ENCODE measurements at regions not wholly inside any gene's neighbourhood (a gene's known extent, or its start where the extent isn't known, plus 50 kb on each side); places are given as distances from the start of the nearest gene placed in this dataset.

DNA sequence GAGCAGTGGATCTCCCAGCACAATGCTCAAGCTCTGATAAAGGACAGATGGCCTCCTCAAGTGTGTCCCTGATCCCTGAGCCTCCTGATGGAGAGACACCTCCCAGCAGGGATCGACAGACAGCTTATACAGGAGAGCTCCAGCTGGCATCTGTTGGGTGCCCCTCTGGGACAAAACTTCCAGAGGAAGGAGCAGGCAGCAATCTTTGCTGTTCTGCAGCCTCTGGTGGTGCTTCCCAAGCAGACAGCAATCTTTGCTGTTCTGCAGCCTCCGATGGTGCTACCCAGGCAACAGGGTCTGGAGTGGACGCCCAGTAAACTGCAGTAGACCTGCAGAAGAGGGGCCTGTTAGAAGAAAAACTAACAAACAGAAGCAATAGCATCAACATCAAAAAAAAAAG is 349.3 kb upstream of the SPRY2 start (continued):
- no peak for TF ChIP-seq RAD21 (IDR thresholded peaks at IDR 0.05)

GRCh38 chr13:80688593-80688992 is 347.7 kb upstream of the SPRY2 start:
- Histone ChIP-seq H3K36me3 (ENCODE audit: control insufficient read depth in 4 of 4, insufficient read depth in 3 of 4, low read depth in 1 of 4, low read length in 3 of 4) (no peaks in the 10 kb centered on the region), H3K27ac (ENCODE audit: low read depth in 1 of 2, low read length in 2 of 2) (no peak overlapping the region), H3K9ac (ENCODE audit: low read depth in 1 of 2, low read length in 2 of 2) (no peak overlapping the region), H3K4me3 (ENCODE audit: low read depth in 1 of 3, low read length in 3 of 3) (no peak overlapping the region), H3K4me1 (ENCODE audit: control insufficient read depth in 4 of 4, insufficient read depth in 4 of 4, low read length in 3 of 4) (no peaks in the 10 kb centered on the region), H3K9me3 (ENCODE audit: control insufficient read depth in 4 of 4, low read length in 3 of 4) (peaks cover 0 to 6% (median 0%) of the 10 kb centered on the region in 4 donors), H3K27me3 (ENCODE audit: control insufficient read depth in 4 of 4, insufficient read depth in 4 of 4, low read length in 3 of 4) (no peaks in the 10 kb centered on the region)
- no peak for DNase-seq (ENCODE audit: low spot score)
- TF ChIP-seq REST (IDR thresholded peaks at IDR 0.05) (no peak), RXRA (IDR thresholded peaks at IDR 0.05) (no peak), HNF4A (conservative IDR thresholded peaks at IDR 0.05) (no peak), SP1 (IDR thresholded peaks at IDR 0.05) (no peak), ZBTB33 (IDR thresholded peaks at IDR 0.05) (no peak), JUND (IDR thresholded peaks at IDR 0.05) (no peak), GABPA (IDR thresholded peaks at IDR 0.05 in 1 of 2, conservative IDR thresholded peaks at IDR 0.05 in 1 of 2) (no peak), HNF4G (IDR thresholded peaks at IDR 0.05) (no peak), FOXA1 (IDR thresholded peaks at IDR 0.05) (no peak), YY1 (IDR thresholded peaks at IDR 0.05) (no peak), NR2F2 (IDR thresholded peaks at IDR 0.05) (no peak)
- TF ChIP-seq, protein P1, sequence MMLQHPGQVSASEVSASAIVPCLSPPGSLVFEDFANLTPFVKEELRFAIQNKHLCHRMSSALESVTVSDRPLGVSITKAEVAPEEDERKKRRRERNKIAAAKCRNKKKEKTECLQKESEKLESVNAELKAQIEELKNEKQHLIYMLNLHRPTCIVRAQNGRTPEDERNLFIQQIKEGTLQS (IDR thresholded peaks at IDR 0.05): no peak

DNA sequence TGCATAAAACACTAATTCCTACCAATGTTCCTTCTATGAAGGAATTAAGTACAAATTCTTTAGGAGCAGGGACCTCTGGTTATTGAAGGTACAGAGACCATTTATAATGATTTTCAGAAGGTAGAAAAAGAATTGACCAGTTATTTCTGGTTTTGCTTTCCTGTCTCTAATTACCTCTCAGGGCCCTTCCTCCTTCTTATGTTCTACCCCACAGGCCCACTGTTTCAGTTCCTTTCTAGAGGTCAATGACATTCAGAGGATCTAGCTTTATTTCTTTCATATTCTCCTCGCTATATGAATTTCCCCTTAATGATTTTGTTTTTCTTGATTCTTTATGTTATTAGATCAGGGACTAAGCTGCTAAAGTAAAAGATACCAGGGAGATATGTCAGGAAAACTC is 345.0 kb upstream of the SPRY2 start:
- Histone ChIP-seq H3K36me3 (ENCODE audit: control insufficient read depth in 4 of 4, insufficient read depth in 3 of 4, low read depth in 1 of 4, low read length in 3 of 4) (no peaks in the 10 kb centered on the region), H3K4me3 (ENCODE audit: low read depth in 1 of 3, low read length in 3 of 3) (no peak overlapping the region), H3K4me1 (ENCODE audit: control insufficient read depth in 4 of 4, insufficient read depth in 4 of 4, low read length in 3 of 4) (no peaks in the 10 kb centered on the region), H3K27me3 (ENCODE audit: control insufficient read depth in 4 of 4, insufficient read depth in 4 of 4, low read length in 3 of 4) (no peaks in the 10 kb centered on the region), H3K9me3 (ENCODE audit: control insufficient read depth in 4 of 4, low read length in 3 of 4) (no peaks in the 10 kb centered on the region), H3K9ac (ENCODE audit: low read depth in 1 of 2, low read length in 2 of 2) (no peak overlapping the region), H3K27ac (ENCODE audit: low read depth in 1 of 2, low read length in 2 of 2) (no peak overlapping the region)
- TF ChIP-seq GABPA (IDR thresholded peaks at IDR 0.05 in 1 of 2, conservative IDR thresholded peaks at IDR 0.05 in 1 of 2): no peak
- no peak for TF ChIP-seq FOXA2 (IDR thresholded peaks at IDR 0.05)
- TF ChIP-seq RAD21 (IDR thresholded peaks at IDR 0.05): no peak
- TF ChIP-seq ZBTB33 (IDR thresholded peaks at IDR 0.05): no peak
- no peak for TF ChIP-seq CTCF (IDR thresholded peaks at IDR 0.05; ENCODE audit: low read depth, low read length, missing input control)
- TF ChIP-seq TAF1 (conservative IDR thresholded peaks at IDR 0.05): no peak
- no peak for TF ChIP-seq EGR1 (IDR thresholded peaks at IDR 0.05; ENCODE audit: low read depth in 2 of 2)
- no peak for TF ChIP-seq NR2F2 (IDR thresholded peaks at IDR 0.05)
- no peak for TF ChIP-seq REST (IDR thresholded peaks at IDR 0.05)
- no peak for DNase-seq (ENCODE audit: low spot score)
- 81% methylated on average over 1 of the region's 1 CpG for WGBS
